ENCODE measurements at regions not wholly inside any gene's neighbourhood (a gene's known extent, or its start where the extent isn't known, plus 50 kb on each side); places are given as distances from the start of the nearest gene placed in this dataset.

DNA sequence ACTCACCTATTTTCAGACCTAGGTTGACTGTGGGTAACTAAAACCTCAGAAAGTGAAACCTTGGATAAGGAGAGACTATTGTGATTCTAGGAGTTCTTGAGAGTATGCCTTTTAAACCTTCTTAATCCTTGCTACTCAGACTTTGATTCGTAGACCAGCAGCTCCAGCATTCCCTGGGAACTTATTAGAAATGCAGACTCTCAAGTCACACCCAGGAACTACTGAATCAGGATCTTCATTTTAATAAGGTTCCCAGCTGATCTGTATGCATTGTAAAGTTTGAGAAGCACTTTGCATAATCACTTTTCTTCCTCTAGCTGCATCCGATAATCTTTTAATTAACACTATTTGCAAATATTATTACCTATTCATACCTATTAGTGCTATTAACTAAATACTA is 480.3 kb upstream of the KCNMB2 start:
- Histone ChIP-seq H3K27ac (no peak overlapping the region), H3K36me3 (no peaks in the 10 kb centered on the region), H3K27me3 (no peaks in the 10 kb centered on the region), H3K9me3 (no peaks in the 10 kb centered on the region), H3K4me1 (peaks cover 0 to 21% (median 3%) of the 10 kb centered on the region in 3 donors), H3K4me3 (no peak overlapping the region)
- 50 to 74% methylated on average over 2 of the region's 2 CpGs for WGBS, 2 donors
- TF ChIP-seq, protein P1, sequence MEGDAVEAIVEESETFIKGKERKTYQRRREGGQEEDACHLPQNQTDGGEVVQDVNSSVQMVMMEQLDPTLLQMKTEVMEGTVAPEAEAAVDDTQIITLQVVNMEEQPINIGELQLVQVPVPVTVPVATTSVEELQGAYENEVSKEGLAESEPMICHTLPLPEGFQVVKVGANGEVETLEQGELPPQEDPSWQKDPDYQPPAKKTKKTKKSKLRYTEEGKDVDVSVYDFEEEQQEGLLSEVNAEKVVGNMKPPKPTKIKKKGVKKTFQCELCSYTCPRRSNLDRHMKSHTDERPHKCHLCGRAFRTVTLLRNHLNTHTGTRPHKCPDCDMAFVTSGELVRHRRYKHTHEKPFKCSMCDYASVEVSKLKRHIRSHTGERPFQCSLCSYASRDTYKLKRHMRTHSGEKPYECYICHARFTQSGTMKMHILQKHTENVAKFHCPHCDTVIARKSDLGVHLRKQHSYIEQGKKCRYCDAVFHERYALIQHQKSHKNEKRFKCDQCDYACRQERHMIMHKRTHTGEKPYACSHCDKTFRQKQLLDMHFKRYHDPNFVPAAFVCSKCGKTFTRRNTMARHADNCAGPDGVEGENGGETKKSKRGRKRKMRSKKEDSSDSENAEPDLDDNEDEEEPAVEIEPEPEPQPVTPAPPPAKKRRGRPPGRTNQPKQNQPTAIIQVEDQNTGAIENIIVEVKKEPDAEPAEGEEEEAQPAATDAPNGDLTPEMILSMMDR (IDR thresholded peaks at IDR 0.05): no peak
- TF ChIP-seq POLR2A (IDR thresholded peaks at IDR 0.05): no peak
- DNase-seq: no peak
- intact Hi-C loops (cut with DNase I): no loop called here

DNA sequence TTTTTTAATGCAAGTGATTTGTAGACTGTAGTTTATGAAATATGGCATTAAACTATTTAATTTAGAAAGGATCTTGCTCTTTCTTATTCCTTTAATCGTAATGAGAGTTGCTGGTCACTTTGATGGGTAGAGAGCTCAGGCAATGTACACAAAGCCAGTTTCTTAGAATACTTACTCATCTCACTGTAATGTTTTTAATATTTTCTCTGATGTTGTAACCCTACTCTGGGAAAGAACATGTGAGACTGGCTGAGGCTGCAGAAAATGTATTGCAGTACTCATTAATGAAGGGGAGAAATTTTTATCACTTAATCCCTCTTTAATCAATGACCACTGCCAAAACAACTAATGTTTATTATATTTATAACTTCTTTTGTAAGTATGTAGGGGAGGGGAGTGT is 479.4 kb upstream of the KCNMB2 start:
- intact Hi-C loops (cut with DNase I): no loop called here
- WGBS, 2 donors: 78 to 81% methylated on average over 1 of the region's 1 CpG
- no peaks in the 10 kb centered on the region for H3K36me3 ChIP-seq
- TF ChIP-seq POLR2A (IDR thresholded peaks at IDR 0.05): no peak
- TF ChIP-seq, protein P1 (IDR thresholded peaks at IDR 0.05): no peak
- no peak overlapping the region for H3K4me3 ChIP-seq
- DNase-seq: no peak
- H3K4me1 ChIP-seq: peaks cover 0 to 23% (median 3%) of the 10 kb centered on the region in 3 donors
- H3K9me3 ChIP-seq: no peaks in the 10 kb centered on the region
- no peaks in the 10 kb centered on the region for H3K27me3 ChIP-seq
- no peak overlapping the region for H3K27ac ChIP-seq

DNA sequence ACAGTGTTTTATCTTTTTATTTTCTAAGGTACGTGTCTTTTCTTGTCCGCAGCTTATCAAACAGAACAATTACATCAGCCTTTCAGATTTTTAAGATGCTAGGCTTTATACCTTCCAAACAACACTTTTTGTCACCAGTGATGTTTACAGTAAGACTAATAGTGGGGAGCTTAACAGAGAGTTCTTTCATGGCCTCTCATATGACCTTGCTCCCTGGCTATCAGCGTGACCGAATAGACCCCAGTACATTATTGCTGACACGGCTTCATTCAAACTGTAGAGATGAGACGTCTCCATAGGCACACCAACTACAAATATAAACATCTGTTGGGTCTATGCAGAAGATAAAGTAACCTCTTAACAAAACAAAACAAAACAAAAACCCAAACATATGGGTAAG is 477.6 kb upstream of the KCNMB2 start:
- H3K27me3 ChIP-seq: no peaks in the 10 kb centered on the region
- H3K9me3 ChIP-seq: no peaks in the 10 kb centered on the region
- H3K27ac ChIP-seq: peak overlapping the region in 1 of 4 donors; percentile 38
- H3K36me3 ChIP-seq: no peaks in the 10 kb centered on the region
- DNase-seq: no peak
- intact Hi-C loops (cut with DNase I): no loop called here
- TF ChIP-seq, protein P1 (IDR thresholded peaks at IDR 0.05): no peak
- TF ChIP-seq POLR2A (IDR thresholded peaks at IDR 0.05): no peak
- H3K4me1 ChIP-seq: peaks cover 0 to 23% (median 3%) of the 10 kb centered on the region in 3 donors
- no peak overlapping the region for H3K4me3 ChIP-seq
- WGBS, 2 donors: 81 to 83% methylated on average over 6 of the region's 6 CpGs

DNA sequence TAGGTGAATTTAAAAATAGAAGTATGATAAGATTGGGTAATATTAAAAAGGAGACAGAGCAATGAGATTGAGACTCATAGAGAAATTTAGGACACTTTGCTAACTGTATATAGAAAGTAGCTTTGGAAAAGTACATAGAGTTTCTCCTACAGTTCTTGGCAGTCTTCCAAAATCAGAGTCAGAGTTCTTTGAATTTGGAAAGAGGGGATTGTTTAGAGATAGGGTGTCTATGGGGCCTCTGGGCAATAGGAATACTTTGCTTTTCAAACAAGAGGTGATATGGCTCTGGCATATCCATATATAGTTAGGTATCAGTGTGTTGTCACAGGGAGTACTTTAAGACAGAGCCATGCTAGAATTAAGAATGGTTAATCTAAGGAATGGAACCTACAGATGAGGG is 477.1 kb upstream of the KCNMB2 start:
- peaks cover 0 to 23% (median 3%) of the 10 kb centered on the region in 3 donors for H3K4me1 ChIP-seq
- H3K4me3 ChIP-seq: no peak overlapping the region
- intact Hi-C loops (cut with DNase I): no loop called here
- H3K36me3 ChIP-seq: no peaks in the 10 kb centered on the region
- peak overlapping the region in 2 of 4 donors; percentile 38 to 59 for H3K27ac ChIP-seq
- TF ChIP-seq, protein P1 (IDR thresholded peaks at IDR 0.05): no peak
- no peak for TF ChIP-seq POLR2A (IDR thresholded peaks at IDR 0.05)
- no peaks in the 10 kb centered on the region for H3K27me3 ChIP-seq
- no peak for DNase-seq
- no peaks in the 10 kb centered on the region for H3K9me3 ChIP-seq

DNA sequence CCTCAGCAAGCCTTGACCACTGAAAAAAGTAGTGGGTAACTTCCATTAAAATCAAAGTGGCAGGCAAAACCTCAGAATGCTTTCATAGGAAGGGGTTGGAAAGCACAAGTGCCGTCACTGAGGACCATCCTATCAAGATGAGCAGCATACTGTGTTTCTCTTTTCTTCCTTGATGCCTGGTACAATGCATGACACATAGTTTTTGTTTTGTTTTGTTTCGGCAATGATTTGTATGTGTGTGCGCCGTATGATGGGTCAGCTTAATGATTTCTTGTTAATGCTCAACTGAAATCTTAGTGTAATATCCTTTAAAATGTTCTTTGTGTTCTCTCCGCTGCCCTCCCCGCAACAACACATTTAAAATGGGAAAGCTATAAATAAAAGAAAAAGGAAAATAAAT is 476.4 kb upstream of the KCNMB2 start:
- H3K4me1 ChIP-seq: peaks cover 0 to 23% (median 3%) of the 10 kb centered on the region in 3 donors
- 65 to 82% methylated on average over 6 of the region's 6 CpGs for WGBS, 2 donors
- intact Hi-C loops (cut with DNase I): no loop called here
- H3K27ac ChIP-seq: peak overlapping the region in 3 of 4 donors; percentile 38 to 59 (median 57)
- TF ChIP-seq, protein P1 (IDR thresholded peaks at IDR 0.05): no peak
- no peak for TF ChIP-seq POLR2A (IDR thresholded peaks at IDR 0.05)
- no peaks in the 10 kb centered on the region for H3K9me3 ChIP-seq
- H3K27me3 ChIP-seq: no peaks in the 10 kb centered on the region
- no peak for DNase-seq
- no peaks in the 10 kb centered on the region for H3K36me3 ChIP-seq
- no peak overlapping the region for H3K4me3 ChIP-seq
